Trophoblast cell (in vitro differentiated cells and primary cell): ENCODE measurements at regions not wholly inside any gene's neighbourhood (a gene's known extent, or its start where the extent isn't known, plus 50 kb on each side); places are given as distances from the start of the nearest gene placed in this dataset.

Source experiments
- DNase-seq, 2 donors: peaks; one replicate each; pipeline ENCODE4 v3.0.0-alpha.2; 2016
- H2AFZ ChIP-seq: 2 replicates; pipeline ENCODE4 v1.6.1; 2013; ENCODE audit warnings: low read length, moderate library complexity, mild to moderate bottlenecking; ENCODE audit not compliant: insufficient read depth, poor library complexity
- H2AK5ac ChIP-seq: 2 replicates; pipeline ENCODE4 v1.6.1; 2013; ENCODE audit warnings: mild to moderate bottlenecking, low read length
- H2BK120ac ChIP-seq: 2 replicates; pipeline ENCODE4 v1.6.1; 2013; ENCODE audit warnings: low read length, mild to moderate bottlenecking, moderate library complexity; ENCODE audit not compliant: insufficient read depth, poor library complexity
- H2BK12ac ChIP-seq: 2 replicates; pipeline ENCODE4 v1.6.1; 2013; ENCODE audit warnings: mild to moderate bottlenecking, low read length, moderate library complexity
- H2BK5ac ChIP-seq: 2 replicates; pipeline ENCODE4 v1.6.1; 2013; ENCODE audit warnings: low read length, low read depth, moderate library complexity, mild to moderate bottlenecking; ENCODE audit not compliant: poor library complexity
- H3K14ac ChIP-seq: 2 replicates; pipeline ENCODE4 v1.6.1; 2013; ENCODE audit warnings: mild to moderate bottlenecking, low read length
- H3K18ac ChIP-seq: 2 replicates; pipeline ENCODE4 v1.6.1; 2013; ENCODE audit warnings: mild to moderate bottlenecking, low read length
- H3K23ac ChIP-seq: 2 replicates; pipeline ENCODE4 v1.6.1; 2013; ENCODE audit warnings: low read length
- H3K27ac ChIP-seq: 2 replicates; pipeline ENCODE4 v1.5.1; 2013; ENCODE audit warnings: low read depth, mild to moderate bottlenecking, inconsistent platforms, low read length, moderate library complexity
- H3K27me3 ChIP-seq: 2 replicates; pipeline ENCODE4 v1.6.1; 2013; ENCODE audit warnings: inconsistent platforms, mild to moderate bottlenecking, low read length, moderate library complexity; ENCODE audit not compliant: insufficient read depth
- H3K36me3 ChIP-seq, 2 experiments: 1 replicate in 1 of 2; 2 replicates in 1 of 2; pipeline ENCODE4 v1.6.1; 2013; ENCODE audit warnings: low read length in 2 of 2, mild to moderate bottlenecking in 2 of 2, moderate library complexity in 1 of 2; ENCODE audit not compliant: insufficient read depth in 2 of 2, control insufficient read depth in 1 of 2
- H3K4ac ChIP-seq: 2 replicates; pipeline ENCODE4 v1.6.1; 2013; ENCODE audit warnings: low read depth, mild to moderate bottlenecking, low read length, moderate library complexity
- H3K4me1 ChIP-seq, 2 experiments: 1 replicate in 1 of 2; 2 replicates in 1 of 2; pipeline ENCODE4 v1.6.1; 2013; ENCODE audit warnings: low read length in 2 of 2, mild to moderate bottlenecking in 2 of 2, moderate library complexity in 1 of 2; ENCODE audit not compliant: insufficient read depth in 2 of 2, control insufficient read depth in 1 of 2
- H3K4me2 ChIP-seq: 2 replicates; pipeline ENCODE4 v1.6.1; 2013; ENCODE audit warnings: inconsistent platforms, mild to moderate bottlenecking, low read length, moderate library complexity
- H3K4me3 ChIP-seq: 2 replicates; pipeline ENCODE4 v1.5.1; 2013; ENCODE audit warnings: mild to moderate bottlenecking, low read depth, low read length, inconsistent platforms
- H3K79me1 ChIP-seq: one replicate; pipeline ENCODE4 v1.6.1; 2013; ENCODE audit warnings: low read length
- H3K79me2 ChIP-seq: 2 replicates; pipeline ENCODE4 v1.6.1; 2013; ENCODE audit warnings: low read length, mild to moderate bottlenecking; ENCODE audit not compliant: control insufficient read depth, insufficient read depth, poor library complexity
- H3K9ac ChIP-seq: 2 replicates; pipeline ENCODE4 v1.6.1; 2013; ENCODE audit warnings: mild to moderate bottlenecking, low read length
- H3K9me3 ChIP-seq: 2 replicates; pipeline ENCODE4 v1.6.1; 2013; ENCODE audit warnings: low read depth, mild to moderate bottlenecking, control low read depth, inconsistent platforms, low read length; ENCODE audit not compliant: insufficient read depth
- H4K12ac ChIP-seq: 2 replicates; pipeline ENCODE4 v1.6.1; 2013; ENCODE audit warnings: low read depth, mild to moderate bottlenecking, low read length, moderate library complexity
- H4K8ac ChIP-seq: 2 replicates; pipeline ENCODE4 v1.6.1; 2013; ENCODE audit warnings: low read depth, mild to moderate bottlenecking, low read length, moderate library complexity
- H4K91ac ChIP-seq: one replicate; pipeline ENCODE4 v1.6.1; 2013; ENCODE audit warnings: low read depth, mild to moderate bottlenecking, low read length, moderate library complexity
- WGBS: extraction: QIAGEN DNeasy Blood & Tissue Kit; methylation state at CpG from one replicate; pipeline ENCODE4 v1.1.7; 2013; ENCODE audit warnings: missing lambda C conversion rate; ENCODE audit not compliant: insufficient read length, insufficient coverage; ENCODE audit errors: extremely low coverage; 5-methylcytosine and 5-hydroxymethylcytosine counted together

- Histone ChIP-seq H3K4ac (no peak overlapping the region), H2BK12ac (no peak overlapping the region), H2AK5ac (no peak overlapping the region), H3K4me2 (no peak overlapping the region), H3K9me3 (no peaks in the 10 kb centered on the region), H3K18ac (no peak overlapping the region), H2AFZ (no peak overlapping the region), H3K79me1 (no peaks in the 10 kb centered on the region), H3K23ac (no peak overlapping the region), H3K4me1 (peaks cover 2 to 3% of the 10 kb centered on the region in 2 experiments), H3K27me3 (no peaks in the 10 kb centered on the region), H4K8ac (no peak overlapping the region), H2BK5ac (no peak overlapping the region), H4K12ac (no peak overlapping the region), H3K36me3 (no peaks in the 10 kb centered on the region), H2BK120ac (no peak overlapping the region), H3K9ac (no peak overlapping the region), H4K91ac (no peak overlapping the region), H3K14ac (no peak overlapping the region), H3K4me3 (no peak overlapping the region), H3K79me2 (no peaks in the 10 kb centered on the region), H3K27ac (no peak overlapping the region)
- no peak for DNase-seq
- no CpG with 5 or more reads among the region's 1 CpG for WGBS
These were observed 67.4 kb downstream of the MRM1 start for GRCh38 chr17:36668824-36669223.

DNA sequence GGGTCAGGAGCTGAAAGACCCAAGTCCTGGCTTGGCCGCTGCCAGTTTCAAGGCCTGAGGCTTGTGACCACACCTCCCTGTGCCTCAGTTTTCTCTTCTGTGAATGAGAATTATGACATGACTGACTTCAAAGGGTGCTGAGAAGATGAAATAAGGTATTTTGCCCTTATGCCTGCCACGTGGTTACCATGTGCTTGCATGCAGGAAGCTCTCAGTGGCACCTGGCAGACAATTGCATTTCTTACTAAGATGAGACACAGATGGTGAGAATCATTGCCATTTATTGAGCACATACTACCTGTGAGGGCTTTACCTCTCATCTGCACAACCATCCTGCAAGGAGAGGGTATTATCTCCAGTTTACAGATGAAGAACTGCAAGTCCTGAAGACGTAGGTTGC is 69.8 kb downstream of the MRM1 start:
- Histone ChIP-seq H4K12ac (no peak overlapping the region), H2AFZ (no peak overlapping the region), H3K9me3 (no peaks in the 10 kb centered on the region), H3K4me2 (no peak overlapping the region), H3K79me1 (no peaks in the 10 kb centered on the region), H3K14ac (no peak overlapping the region), H3K79me2 (no peaks in the 10 kb centered on the region), H3K9ac (no peak overlapping the region), H3K4ac (no peak overlapping the region), H3K36me3 (no peaks in the 10 kb centered on the region), H3K18ac (no peak overlapping the region), H3K4me1 (no peaks in the 10 kb centered on the region), H2BK120ac (no peak overlapping the region), H4K8ac (no peak overlapping the region), H3K23ac (no peak overlapping the region), H3K27ac (no peak overlapping the region), H2BK12ac (no peak overlapping the region), H4K91ac (no peak overlapping the region), H2AK5ac (no peak overlapping the region), H3K27me3 (no peaks in the 10 kb centered on the region), H3K4me3 (no peak overlapping the region), H2BK5ac (no peak overlapping the region)
- DNase-seq = no peak
- WGBS = no CpG with 5 or more reads among the region's 3 CpGs

DNA sequence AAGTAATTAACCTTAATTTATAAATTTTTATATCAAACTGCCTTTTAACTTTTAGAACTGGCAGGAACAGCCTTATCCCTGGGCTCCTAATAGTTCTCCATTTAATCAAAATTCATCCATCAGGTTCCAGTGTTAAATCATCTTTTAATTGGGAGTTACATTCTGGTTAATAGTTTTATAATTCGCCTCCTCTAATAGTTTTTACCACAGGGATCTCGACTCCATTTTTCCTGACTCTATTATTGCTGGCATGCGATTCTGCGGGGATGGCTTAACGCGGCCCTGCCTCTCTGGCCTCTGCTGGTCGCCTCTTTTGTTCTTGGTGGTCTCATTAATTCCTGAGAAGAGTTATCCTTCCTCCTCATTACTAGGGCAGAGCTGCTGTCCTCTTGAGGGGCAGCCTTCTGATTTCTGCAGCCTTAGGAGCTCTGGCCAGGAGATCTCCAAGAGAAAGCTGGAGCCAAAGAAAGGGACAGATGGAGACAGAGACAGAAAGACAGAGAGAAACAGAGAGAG is 71.1 kb downstream of the MRM1 start:
- no peak overlapping the region for H2BK5ac ChIP-seq
- H3K9me3 ChIP-seq = no peaks in the 10 kb centered on the region
- no peak overlapping the region for H4K8ac ChIP-seq
- H2AFZ ChIP-seq = no peak overlapping the region
- no CpG with 5 or more reads among the region's 7 CpGs for WGBS
- no peak overlapping the region for H2BK12ac ChIP-seq
- no peaks in the 10 kb centered on the region for H3K79me2 ChIP-seq
- no peaks in the 10 kb centered on the region for H3K36me3 ChIP-seq
- DNase-seq = no peak
- no peak overlapping the region for H3K4me2 ChIP-seq
- H3K27ac ChIP-seq = no peak overlapping the region
- no peak overlapping the region for H2AK5ac ChIP-seq
- no peaks in the 10 kb centered on the region for H3K4me1 ChIP-seq
- no peak overlapping the region for H4K91ac ChIP-seq
- no peak overlapping the region for H4K12ac ChIP-seq
- no peak overlapping the region for H3K9ac ChIP-seq
- no peak overlapping the region for H3K23ac ChIP-seq
- no peak overlapping the region for H3K14ac ChIP-seq
- H3K79me1 ChIP-seq = no peaks in the 10 kb centered on the region
- no peaks in the 10 kb centered on the region for H3K27me3 ChIP-seq
- no peak overlapping the region for H3K4me3 ChIP-seq
- H3K18ac ChIP-seq = no peak overlapping the region
- H3K4ac ChIP-seq = no peak overlapping the region
- H2BK120ac ChIP-seq = no peak overlapping the region

GRCh38 chr17:36673068-36673467 is 71.7 kb downstream of the MRM1 start:
- Histone ChIP-seq H4K12ac (no peak overlapping the region), H4K8ac (no peak overlapping the region), H3K4me2 (no peak overlapping the region), H3K79me1 (no peaks in the 10 kb centered on the region), H3K4me3 (no peak overlapping the region), H2BK12ac (no peak overlapping the region), H2BK120ac (no peak overlapping the region), H3K14ac (no peak overlapping the region), H3K23ac (no peak overlapping the region), H3K9ac (no peak overlapping the region), H3K36me3 (no peaks in the 10 kb centered on the region), H3K27me3 (no peaks in the 10 kb centered on the region), H3K4ac (no peak overlapping the region), H3K79me2 (no peaks in the 10 kb centered on the region), H3K4me1 (no peaks in the 10 kb centered on the region), H4K91ac (no peak overlapping the region), H2AFZ (no peak overlapping the region), H3K9me3 (no peaks in the 10 kb centered on the region), H2BK5ac (no peak overlapping the region), H2AK5ac (no peak overlapping the region), H3K27ac (no peak overlapping the region), H3K18ac (no peak overlapping the region)
- no CpG with 5 or more reads among the region's 5 CpGs for WGBS
- peak in 1 of 2 donors; percentile 7 for DNase-seq
